OCI-LY7 (cell line): ENCODE measurements at regions not wholly inside any gene's neighbourhood (a gene's known extent, or its start where the extent isn't known, plus 50 kb on each side); places are given as distances from the start of the nearest gene placed in this dataset.

Experiments used
- EZH2phosphoT487 ChIP-seq: fragments of 200-600 bp; sonication (generic); IDR thresholded peaks from 2 replicates; pipeline ENCODE4 v1.6.1; 2018; ENCODE audit warnings: low read depth, borderline replicate concordance, mild to moderate bottlenecking, mixed run types, antibody characterized with exemption, low read length, moderate library complexity, mixed read lengths
- TF ChIP-seq, protein P1 (sequence below): fragments of 200-600 bp; sonication (generic); conservative IDR thresholded peaks from 2 replicates; pipeline ENCODE4 v1.5.1; 2014; ENCODE audit warnings: mild to moderate bottlenecking, antibody characterized with exemption, low read length, moderate library complexity, mixed read lengths

DNA sequence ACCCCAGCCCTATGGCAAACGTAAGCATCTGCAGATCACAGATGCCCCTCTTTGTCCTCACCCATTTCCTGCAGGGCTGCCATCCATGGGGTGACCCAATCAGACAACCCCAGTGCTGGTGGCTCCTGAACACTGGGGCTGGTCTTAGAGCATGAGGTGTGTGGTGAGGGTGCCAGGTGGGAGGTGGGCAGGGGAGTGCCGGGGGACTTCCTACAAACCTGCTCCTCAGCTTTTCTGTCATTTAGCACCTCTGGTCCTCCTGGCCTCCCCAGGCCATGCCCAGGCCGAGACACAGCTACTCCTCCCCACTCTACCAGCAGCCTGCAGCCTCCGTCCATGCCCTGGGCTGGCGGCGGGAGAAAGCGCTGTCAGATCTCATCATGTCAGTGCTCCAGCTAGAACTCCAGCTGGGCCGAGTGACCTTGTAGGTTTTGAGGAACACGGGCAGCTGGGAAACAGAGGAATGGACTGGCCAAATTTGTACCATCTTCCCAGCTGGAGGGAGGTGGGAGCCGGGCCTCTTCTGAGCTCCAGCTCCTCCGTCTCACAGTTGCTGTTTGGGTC, 157.7 kb upstream of the NECTIN1 start:
- TF ChIP-seq, protein P1, sequence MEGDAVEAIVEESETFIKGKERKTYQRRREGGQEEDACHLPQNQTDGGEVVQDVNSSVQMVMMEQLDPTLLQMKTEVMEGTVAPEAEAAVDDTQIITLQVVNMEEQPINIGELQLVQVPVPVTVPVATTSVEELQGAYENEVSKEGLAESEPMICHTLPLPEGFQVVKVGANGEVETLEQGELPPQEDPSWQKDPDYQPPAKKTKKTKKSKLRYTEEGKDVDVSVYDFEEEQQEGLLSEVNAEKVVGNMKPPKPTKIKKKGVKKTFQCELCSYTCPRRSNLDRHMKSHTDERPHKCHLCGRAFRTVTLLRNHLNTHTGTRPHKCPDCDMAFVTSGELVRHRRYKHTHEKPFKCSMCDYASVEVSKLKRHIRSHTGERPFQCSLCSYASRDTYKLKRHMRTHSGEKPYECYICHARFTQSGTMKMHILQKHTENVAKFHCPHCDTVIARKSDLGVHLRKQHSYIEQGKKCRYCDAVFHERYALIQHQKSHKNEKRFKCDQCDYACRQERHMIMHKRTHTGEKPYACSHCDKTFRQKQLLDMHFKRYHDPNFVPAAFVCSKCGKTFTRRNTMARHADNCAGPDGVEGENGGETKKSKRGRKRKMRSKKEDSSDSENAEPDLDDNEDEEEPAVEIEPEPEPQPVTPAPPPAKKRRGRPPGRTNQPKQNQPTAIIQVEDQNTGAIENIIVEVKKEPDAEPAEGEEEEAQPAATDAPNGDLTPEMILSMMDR: no peak
- no peak for TF ChIP-seq EZH2phosphoT487
